SKM-1 treated with dmso at 0.1 percent for 144 hours (cell line): ENCODE measurements at regions not wholly inside any gene's neighbourhood (a gene's known extent, or its start where the extent isn't known, plus 50 kb on each side); places are given as distances from the start of the nearest gene placed in this dataset.

Source experiments
- DNase-seq: peaks from one replicate; lab custom pipeline; 2025; ENCODE audit not compliant: unreplicated experiment; lab: John Stamatoyannopoulos, UW

GRCh38 chr6:9540126-9540525, 874.7 kb downstream of the TFAP2A start:
- no peak for DNase-seq

GRCh38 chr6:9539231-9539755, 875.6 kb downstream of the TFAP2A start:
- DNase-seq: no peak

DNA sequence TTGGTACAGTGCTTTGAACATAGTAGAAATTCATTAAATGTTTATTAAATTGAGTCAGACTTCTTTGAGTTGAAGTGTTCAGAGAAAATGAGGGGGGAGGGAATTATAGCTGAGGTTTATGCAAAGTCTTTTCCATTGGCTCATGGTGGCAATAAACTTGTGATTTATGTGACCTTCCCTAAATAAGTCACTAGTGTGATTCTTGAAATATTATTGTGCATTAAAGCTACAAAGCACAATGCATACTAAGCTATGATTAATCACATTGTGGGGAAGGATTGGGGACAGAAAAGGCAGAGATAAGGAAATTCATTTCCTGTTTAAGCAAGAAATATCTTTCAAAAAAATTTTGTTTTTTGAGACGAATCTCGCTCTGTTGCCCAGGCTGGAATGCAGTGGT, 877.5 kb downstream of the TFAP2A start:
- DNase-seq: no peak

GRCh38 chr6:9535106-9535505, 879.8 kb downstream of the TFAP2A start:
- no peak for DNase-seq

DNA sequence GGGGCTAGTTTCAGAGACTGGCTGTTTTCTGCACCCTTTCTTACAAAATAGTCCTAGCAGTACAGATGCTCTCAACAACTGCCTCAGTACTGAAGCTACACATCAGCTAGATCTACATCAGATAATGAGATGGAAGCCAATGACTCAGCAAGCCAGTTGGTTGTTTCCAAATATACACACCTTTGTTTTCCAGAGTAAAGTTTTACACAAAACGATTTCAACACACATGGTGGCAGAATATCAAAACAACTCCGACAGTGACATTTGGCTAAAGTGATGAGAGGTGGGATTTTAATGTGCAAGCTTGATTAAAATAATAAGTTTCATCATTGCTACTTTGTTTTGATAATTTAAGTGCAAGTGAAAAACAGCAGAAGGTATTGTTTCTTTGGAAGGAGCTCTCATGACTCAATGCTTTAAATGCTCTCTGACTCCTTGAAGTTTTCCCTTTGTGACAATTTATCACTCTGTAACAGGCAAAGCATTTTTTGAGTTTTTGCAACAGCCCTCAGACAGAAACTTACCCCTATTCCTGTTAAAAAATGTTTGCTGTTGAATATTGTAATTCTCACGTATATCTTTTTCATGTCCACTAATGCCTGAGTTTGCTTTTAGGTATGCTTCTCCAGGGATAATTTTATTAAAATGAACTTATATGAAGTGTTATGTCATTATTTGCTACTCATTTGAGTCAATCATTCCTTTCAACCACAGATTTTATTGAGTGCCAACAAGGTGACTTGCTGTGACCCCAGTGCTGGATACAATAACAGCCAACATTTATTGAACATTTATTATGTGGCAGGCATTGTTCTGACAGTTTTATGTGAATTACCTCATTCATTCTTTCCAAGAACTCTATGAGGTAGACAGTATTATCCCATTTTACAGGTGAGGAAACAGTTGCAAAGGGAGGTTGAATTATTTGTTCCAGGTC, 882.0 kb downstream of the TFAP2A start:
- DNase-seq: no peak

DNA sequence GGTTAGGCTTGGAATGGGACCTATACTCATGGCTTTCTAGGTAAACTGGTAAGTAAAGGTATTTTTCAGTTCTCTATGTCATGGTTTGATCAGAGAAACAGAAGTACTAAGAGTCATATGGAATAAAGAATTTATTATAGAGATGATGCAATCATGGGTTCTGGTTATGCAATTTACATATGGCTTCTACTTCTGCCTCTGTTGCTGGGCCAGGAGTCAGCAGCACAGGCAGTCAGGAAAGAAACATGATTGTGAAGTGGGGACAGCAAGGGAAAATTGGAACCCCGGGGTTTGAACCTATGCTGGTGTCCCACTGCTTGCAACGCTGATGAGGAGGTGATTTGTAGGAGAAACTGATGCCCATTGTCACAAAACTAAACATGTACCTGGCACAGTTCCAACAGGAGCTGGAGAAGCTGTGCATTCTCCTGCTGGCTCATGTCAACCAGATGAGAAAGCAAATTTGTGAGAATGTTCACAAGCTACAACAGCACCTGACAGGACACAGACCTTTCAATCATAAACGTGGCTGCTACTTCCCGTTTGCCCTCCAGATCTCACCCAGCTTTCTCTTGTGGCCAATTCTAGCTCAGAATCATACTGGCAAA, 887.1 kb downstream of the TFAP2A start:
- peak; percentile 40 for DNase-seq

DNA sequence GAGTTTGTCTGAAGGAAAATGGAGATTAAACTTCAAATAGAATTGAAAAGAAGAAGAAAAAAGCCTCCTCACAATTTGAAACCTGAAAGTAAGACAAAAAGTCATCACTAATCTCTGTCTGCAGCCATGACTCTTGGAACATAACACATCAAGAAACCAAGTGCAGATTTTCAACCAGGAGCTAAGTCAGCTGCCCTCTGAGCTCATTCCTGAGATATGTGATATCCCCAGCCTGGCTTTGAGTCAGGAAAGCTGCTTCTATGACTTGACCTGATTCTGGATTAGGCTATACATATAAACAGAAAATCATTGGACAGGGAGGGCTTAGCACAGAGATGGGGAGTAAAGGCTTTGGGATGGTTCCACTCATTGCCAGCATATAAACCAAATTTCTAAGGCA, 891.4 kb downstream of the TFAP2A start:
- no peak for DNase-seq

GRCh38 chr6:9522101-9522500, 892.8 kb downstream of the TFAP2A start:
- no peak for DNase-seq

GRCh38 chr6:9521152-9521530, 893.7 kb downstream of the TFAP2A start:
- no peak for DNase-seq

GRCh38 chr6:9520417-9521151, 894.3 kb downstream of the TFAP2A start:
- DNase-seq: no peak

GRCh38 chr6:9518431-9518830, 896.4 kb downstream of the TFAP2A start:
- no peak for DNase-seq

DNA sequence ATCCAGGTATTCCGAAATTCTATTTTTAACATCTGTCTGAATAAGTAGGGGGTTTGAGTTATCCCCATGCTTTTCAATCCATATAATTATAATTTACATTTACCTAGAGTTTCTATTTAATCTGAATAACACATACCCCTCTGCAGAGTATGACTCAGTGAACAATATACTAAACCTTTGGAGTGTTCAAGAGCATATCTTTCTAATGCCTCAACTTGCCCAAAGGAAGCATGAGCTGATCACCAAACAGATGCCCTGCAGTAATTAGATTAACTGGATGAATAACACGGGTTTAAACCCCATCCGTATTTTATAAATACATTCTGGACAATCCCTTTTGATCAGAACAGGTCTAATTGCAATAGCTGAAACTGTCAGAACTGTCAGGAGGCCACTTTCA, 897.1 kb downstream of the TFAP2A start:
- DNase-seq: no peak

GRCh38 chr6:9515633-9516606, 899.0 kb downstream of the TFAP2A start:
- DNase-seq: no peak

DNA sequence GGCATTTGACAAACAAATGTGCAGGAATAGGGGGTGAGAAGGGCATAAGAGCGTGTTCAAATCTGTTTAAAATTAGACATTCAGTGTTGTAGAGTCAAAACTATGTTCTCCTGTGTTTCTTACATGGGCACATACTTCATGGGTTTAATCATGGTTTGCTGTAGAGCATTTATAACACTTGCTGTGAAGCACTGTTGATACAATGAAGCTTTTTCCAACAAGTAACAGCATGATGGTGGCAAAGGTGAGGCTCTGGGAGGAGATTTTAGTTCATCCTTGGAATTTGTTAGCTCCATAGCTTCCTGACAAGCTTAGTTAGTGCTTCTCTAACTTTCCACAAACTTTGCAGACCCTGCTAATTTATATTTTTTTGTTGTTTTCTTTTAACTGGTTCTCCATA, 900.7 kb downstream of the TFAP2A start:
- DNase-seq: no peak

- no peak for DNase-seq
Observed at GRCh38 chr6:9511157-9511556, 903.7 kb downstream of the TFAP2A start.

- DNase-seq: no peak
Observed at GRCh38 chr6:9507136-9507895, 907.6 kb downstream of the TFAP2A start.

GRCh38 chr6:9504191-9504590, 910.7 kb downstream of the TFAP2A start:
- DNase-seq: no peak

GRCh38 chr6:9503111-9503761, 911.6 kb downstream of the TFAP2A start:
- no peak for DNase-seq

- no peak for DNase-seq
Observed at GRCh38 chr6:9499709-9500108, 915.2 kb downstream of the TFAP2A start.
